IMR-90 (cell line): ENCODE measurements at regions not wholly inside any gene's neighbourhood (a gene's known extent, or its start where the extent isn't known, plus 50 kb on each side); places are given as distances from the start of the nearest gene placed in this dataset.

Source experiments
- ATAC-seq: fragments of 200-7000 bp; cut with Tn5 transposase; 2 replicates; pipeline ENCODE4 v1.9.1; 2020; ENCODE audit warnings: low read depth, mild to moderate bottlenecking, moderate library complexity
- BruUV-seq: library from RNA; stranded (reverse); fragments of 400-500 nt; replicated peaks from 2 replicates; lab custom pipeline; 2021; lab: Mats Ljungman, UMichigan
- CTCF ChIA-PET: fragments of 300-600 bp; formaldehyde crosslinking; extraction: SDS; loops from one replicate; lab custom pipeline; 2021; ENCODE audit warnings: antibody characterized with exemption; lab: Yijun Ruan, JAX
- POLR2A ChIA-PET: fragments of 300-600 bp; sonication (Branson Sonifier 250); formaldehyde crosslinking; loops from one replicate; lab custom pipeline; 2022; ENCODE audit warnings: antibody characterized with exemption; ENCODE audit not compliant: unreplicated experiment; lab: Charles Lee
- DNase-seq: peaks from one replicate; pipeline ENCODE4 v3.0.0; 2013
- H2AFZ ChIP-seq: replicated peaks from 2 replicates; pipeline ENCODE3; 2013; ENCODE audit warnings: low read length, mild to moderate bottlenecking; ENCODE audit not compliant: poor library complexity
- H2AK5ac ChIP-seq: 2 replicates; pipeline ENCODE4 v1.6.1; 2013; ENCODE audit warnings: low read depth, low read length, inconsistent platforms
- H2AK9ac ChIP-seq: replicated peaks from 2 replicates; pipeline ENCODE3; 2013; ENCODE audit warnings: mild to moderate bottlenecking, low read depth, low read length, moderate library complexity; ENCODE audit not compliant: poor library complexity
- H2BK120ac ChIP-seq: 2 replicates; pipeline ENCODE4 v1.6.1; 2013; ENCODE audit warnings: low read depth, low read length, inconsistent platforms
- H2BK15ac ChIP-seq: 3 replicates; pipeline ENCODE4 v1.6.1; 2013; ENCODE audit warnings: low read depth, low read length, inconsistent platforms
- H2BK20ac ChIP-seq: 2 replicates; pipeline ENCODE4 v1.6.1; 2013; ENCODE audit warnings: low read depth, mild to moderate bottlenecking, inconsistent platforms, low read length, moderate library complexity
- H2BK5ac ChIP-seq: 2 replicates; pipeline ENCODE4 v1.6.1; 2013; ENCODE audit warnings: mild to moderate bottlenecking, low read depth, low read length, inconsistent platforms; ENCODE audit not compliant: poor library complexity, severe bottlenecking
- H3K14ac ChIP-seq: replicated peaks from 2 replicates; pipeline ENCODE4 v1.6.1; 2013; ENCODE audit warnings: low read depth, low read length, inconsistent platforms
- H3K18ac ChIP-seq: 2 replicates; pipeline ENCODE4 v1.6.1; 2013; ENCODE audit warnings: low read depth, low read length, control low read depth
- H3K23ac ChIP-seq: 2 replicates; pipeline ENCODE4 v1.6.1; 2013; ENCODE audit warnings: low read depth, low read length, inconsistent platforms
- H3K27ac ChIP-seq: 2 replicates; pipeline ENCODE4 v1.5.1; 2013; ENCODE audit warnings: mild to moderate bottlenecking, control low read depth, low read length; ENCODE audit not compliant: insufficient read depth
- H3K27me3 ChIP-seq: 2 replicates; pipeline ENCODE4 v1.6.1; 2013; ENCODE audit warnings: low read length; ENCODE audit not compliant: control insufficient read depth, insufficient read depth
- H3K36me3 ChIP-seq: 2 replicates; pipeline ENCODE4 v1.6.1; 2013; ENCODE audit warnings: low read length, mixed read lengths; ENCODE audit not compliant: control insufficient read depth, insufficient read depth
- H3K4ac ChIP-seq: 2 replicates; pipeline ENCODE4 v1.6.1; 2013; ENCODE audit warnings: low read depth, low read length, inconsistent platforms
- H3K4me1 ChIP-seq: 2 replicates; pipeline ENCODE4 v1.6.1; 2013; ENCODE audit warnings: low read length, mixed read lengths; ENCODE audit not compliant: control insufficient read depth, insufficient read depth
- H3K4me2 ChIP-seq: 2 replicates; pipeline ENCODE4 v1.6.1; 2013; ENCODE audit warnings: low read depth, mild to moderate bottlenecking, control low read depth, low read length, moderate library complexity
- H3K4me3 ChIP-seq: 2 replicates; pipeline ENCODE4 v1.5.1; 2013; ENCODE audit warnings: low read depth, mild to moderate bottlenecking, control low read depth, low read length, moderate library complexity; ENCODE audit not compliant: insufficient read depth
- H3K56ac ChIP-seq: 2 replicates; pipeline ENCODE4 v1.6.1; 2013; ENCODE audit warnings: low read length, inconsistent platforms; ENCODE audit not compliant: insufficient read depth; ENCODE audit errors: extremely low read depth
- H3K79me1 ChIP-seq, 2 experiments: 2 replicates each; pipeline ENCODE4 v1.6.1; 2013; ENCODE audit warnings: low read length in 2 of 2, inconsistent platforms in 1 of 2, low read depth in 1 of 2
- H3K9ac ChIP-seq: 2 replicates; pipeline ENCODE4 v1.6.1; 2013; ENCODE audit warnings: low read depth, low read length, control low read depth
- H3K9me1 ChIP-seq: 2 replicates; pipeline ENCODE4 v1.6.1; 2013; ENCODE audit warnings: low read length, inconsistent platforms; ENCODE audit not compliant: insufficient read depth
- H3K9me3 ChIP-seq: 2 replicates; pipeline ENCODE4 v1.6.1; 2013; ENCODE audit warnings: low read length; ENCODE audit not compliant: control insufficient read depth, insufficient read depth
- H4K20me1 ChIP-seq: 2 replicates; pipeline ENCODE4 v1.6.1; 2013; ENCODE audit warnings: low read length, inconsistent platforms; ENCODE audit not compliant: insufficient read depth
- H4K5ac ChIP-seq: 2 replicates; pipeline ENCODE4 v1.6.1; 2013; ENCODE audit warnings: mild to moderate bottlenecking, low read depth, low read length, control low read depth
- H4K8ac ChIP-seq, 2 experiments: 2 replicates each; pipeline ENCODE4 v1.6.1; 2013; ENCODE audit warnings: low read depth in 2 of 2, low read length in 2 of 2, control low read depth in 1 of 2, inconsistent platforms in 1 of 2
- H4K91ac ChIP-seq: 2 replicates; pipeline ENCODE4 v1.6.1; 2013; ENCODE audit warnings: low read depth, low read length, inconsistent platforms; ENCODE audit not compliant: insufficient read depth
- FOS ChIP-seq: fragments of 150-350 bp; IDR thresholded peaks from 2 replicates; pipeline ENCODE4 v1.6.1; 2016; ENCODE audit warnings: low read depth, low read length
- MAZ ChIP-seq: IDR thresholded peaks from 2 replicates; pipeline ENCODE4 v1.6.1; 2012; ENCODE audit warnings: low read depth, mild to moderate bottlenecking, low read length, improper control_type of control experiment, moderate library complexity, borderline replicate concordance
- RAD21 ChIP-seq: IDR thresholded peaks from 2 replicates; pipeline ENCODE4 v1.6.1; 2012; ENCODE audit warnings: low read length, improper control_type of control experiment
- SMC3 ChIP-seq: fragments of 150-350 bp; IDR thresholded peaks from 2 replicates; pipeline ENCODE4 v1.6.1; 2016; ENCODE audit warnings: low read depth, mild to moderate bottlenecking, antibody characterized with exemption, low read length, moderate library complexity
- WGBS, 2 experiments: methylation state at CpG; one replicate each; pipeline versions ENCODE4 v1.1.5 to v1.1.7; 2013; ENCODE audit warnings: missing lambda C conversion rate in 2 of 2; ENCODE audit not compliant: insufficient read length in 1 of 2; ENCODE audit errors: extremely low coverage in 2 of 2; 5-methylcytosine and 5-hydroxymethylcytosine counted together
- dilution Hi-C: fragments of 300-500 bp; cut with HindIII; formaldehyde crosslinking; loops from one replicate; pipeline ENCODE4 v1.14.3; 2018; ENCODE audit warnings: low sequenced_read_pairs; ENCODE audit not compliant: unreplicated experiment
- in situ Hi-C: fragments of 300-500 bp; cut with MboI; formaldehyde crosslinking; loops from 3 replicates; pipeline ENCODE4 v1.14.3; 2019; ENCODE audit warnings: low sequenced_read_pairs, inconsistent platforms, mixed read lengths
- intact Hi-C: fragments of 100-400 bp; cut with micrococcal nuclease; formaldehyde crosslinking; loops from 2 replicates; pipeline ENCODE4 v1.10.0; 2022

- no peak for TF ChIP-seq SMC3
- no peak for TF ChIP-seq FOS
- no peak for TF ChIP-seq RAD21
- TF ChIP-seq MAZ: no peak
- no peak overlapping the region for H4K91ac ChIP-seq
Observed at GRCh38 chr2:6434438-6434837, 431.3 kb downstream of the CMPK2 start.

More at GRCh38 chr2:6434438-6434837, 431.3 kb downstream of the CMPK2 start:
- Histone ChIP-seq H3K14ac (no peak overlapping the region), H2AFZ (no peak overlapping the region), H3K4me2 (no peak overlapping the region), H3K56ac (no peak overlapping the region), H4K8ac (no peak overlapping the region), H2BK15ac (no peak overlapping the region), H4K5ac (no peak overlapping the region), H3K9me3 (no peaks in the 10 kb centered on the region), H2AK9ac (no peak overlapping the region), H3K9me1 (no peaks in the 10 kb centered on the region), H2BK120ac (no peak overlapping the region), H3K4me1 (no peaks in the 10 kb centered on the region), H3K27ac (no peak overlapping the region), H3K36me3 (no peaks in the 10 kb centered on the region), H3K79me1 (no peaks in the 10 kb centered on the region), H3K27me3 (no peaks in the 10 kb centered on the region), H2AK5ac (no peak overlapping the region), H3K4ac (no peak overlapping the region), H2BK5ac (no peak overlapping the region), H2BK20ac (no peak overlapping the region), H3K23ac (no peak overlapping the region), H3K18ac (no peak overlapping the region), H3K4me3 (no peak overlapping the region), H4K20me1 (no peaks in the 10 kb centered on the region), H3K9ac (no peak overlapping the region)
- in situ Hi-C loops (no loop called here), dilution Hi-C loops (no loop called here), intact Hi-C loops (no loop called here)
- ChIA-PET CTCF (no interaction called here), POLR2A (no interaction called here)
- 0 out of 2 replicates have a peak, but pooled peaks have one; percentile 27 for ATAC-seq
- BruUV-seq: no TSS peak
- DNase-seq: no peak
- 70% methylated on average over 3 of the region's 6 CpGs; no CpG with 5 or more reads in 1 of the 2 experiments for WGBS, 2 experiments
